T-cell (primary cell): ENCODE measurements at regions not wholly inside any gene's neighbourhood (a gene's known extent, or its start where the extent isn't known, plus 50 kb on each side); places are given as distances from the start of the nearest gene placed in this dataset.

ENCODE experiments used
- ATAC-seq, 4 experiments: fragments of 200-7000 bp in 3 of 4; fragments of 150-1000 bp in 1 of 4; cut with Tn5 transposase; replicated peaks in 1 of 4; 1 replicate in 3 of 4; 2 replicates in 1 of 4; pipeline ENCODE4 v1.10.0; 2021; ENCODE audit warnings: moderate library complexity in 3 of 4, mild to moderate bottlenecking in 2 of 4, moderate number of reproducible peaks in 1 of 4
- CTCF ChIA-PET, 2 donors: fragments of 300-600 bp; sonication (Branson Sonifier 250); formaldehyde crosslinking; loops; one replicate each; lab custom pipeline; 2022; ENCODE audit warnings: antibody characterized with exemption in 2 of 2; lab: Charles Lee
- POLR2A ChIA-PET, 2 donors: fragments of 300-600 bp; sonication (Branson Sonifier 250); formaldehyde crosslinking; loops; one replicate each; lab custom pipeline; 2022; ENCODE audit warnings: antibody characterized with exemption in 2 of 2; lab: Charles Lee
- DNase-seq, 35 experiments: peaks; one replicate each; pipeline versions ENCODE4 v3.0.0 to v3.0.0-alpha.2; 2013 to 2023
- H3K27ac ChIP-seq: one replicate; pipeline ENCODE4 v1.5.1; 2013; ENCODE audit warnings: low read length
- H3K27me3 ChIP-seq, 2 experiments: replicated peaks in 1 of 2; 1 replicate in 1 of 2; 2 replicates in 1 of 2; pipeline versions ENCODE4 v1.6.1 to v1.7.0; 2013; ENCODE audit warnings: low read length in 1 of 2, mixed read lengths in 1 of 2; ENCODE audit not compliant: control insufficient read depth in 2 of 2, insufficient read depth in 2 of 2; ENCODE audit errors: extremely low read depth in 1 of 2
- H3K36me3 ChIP-seq, 2 donors: 1 replicate in 1 of 2; 2 replicates in 1 of 2; pipeline versions ENCODE4 v1.6.1 to v1.7.0; 2013; ENCODE audit warnings: low read length in 1 of 2; ENCODE audit not compliant: control insufficient read depth in 2 of 2, insufficient read depth in 1 of 2; ENCODE audit errors: extremely low read depth in 1 of 2
- H3K4me1 ChIP-seq, 2 experiments: 1 replicate in 1 of 2; 2 replicates in 1 of 2; pipeline versions ENCODE4 v1.6.1 to v1.7.0; 2013; ENCODE audit warnings: low read length in 2 of 2, mixed read lengths in 1 of 2; ENCODE audit not compliant: insufficient read depth in 2 of 2, control insufficient read depth in 1 of 2; ENCODE audit errors: extremely low read depth in 1 of 2
- H3K4me3 ChIP-seq, 2 donors: 1 replicate in 1 of 2; 2 replicates in 1 of 2; pipeline versions ENCODE4 v1.5.1 to v1.7.0; 2013; ENCODE audit warnings: mild to moderate bottlenecking in 2 of 2, low read length in 1 of 2, moderate library complexity in 1 of 2; ENCODE audit not compliant: control insufficient read depth in 1 of 2; ENCODE audit errors: extremely low read depth in 1 of 2
- H3K9me3 ChIP-seq: 2 replicates; pipeline ENCODE4 v1.7.0; 2013
- H3K27ac Mint-ChIP-seq, 2 donors: one replicate each; pipeline ENCODE4 v1.8.0; 2020 to 2021; ENCODE audit warnings: mild to moderate bottlenecking in 2 of 2, mixed read lengths in 2 of 2
- H3K27me3 Mint-ChIP-seq, 2 donors: one replicate each; pipeline ENCODE4 v1.8.0; 2021 to 2022; ENCODE audit warnings: mixed read lengths in 2 of 2
- H3K36me3 Mint-ChIP-seq: one replicate; pipeline ENCODE4 v1.8.0; 2021; ENCODE audit warnings: mixed read lengths
- H3K4me1 Mint-ChIP-seq, 3 donors: one replicate each; pipeline ENCODE4 v1.8.0; 2020 to 2022; ENCODE audit warnings: mixed read lengths in 3 of 3, mild to moderate bottlenecking in 1 of 3
- H3K4me3 Mint-ChIP-seq, 3 donors: one replicate each; pipeline ENCODE4 v1.8.0; 2020 to 2022; ENCODE audit warnings: mild to moderate bottlenecking in 3 of 3, mixed read lengths in 3 of 3, moderate library complexity in 3 of 3
- H3K9me3 Mint-ChIP-seq, 3 donors: one replicate each; pipeline ENCODE4 v1.8.0; 2020 to 2022; ENCODE audit warnings: mixed read lengths in 3 of 3
- WGBS: methylation state at CpG from one replicate; pipeline ENCODE4 v1.1.5; 2013; ENCODE audit warnings: missing lambda C conversion rate; ENCODE audit not compliant: insufficient coverage; 5-methylcytosine and 5-hydroxymethylcytosine counted together

DNA sequence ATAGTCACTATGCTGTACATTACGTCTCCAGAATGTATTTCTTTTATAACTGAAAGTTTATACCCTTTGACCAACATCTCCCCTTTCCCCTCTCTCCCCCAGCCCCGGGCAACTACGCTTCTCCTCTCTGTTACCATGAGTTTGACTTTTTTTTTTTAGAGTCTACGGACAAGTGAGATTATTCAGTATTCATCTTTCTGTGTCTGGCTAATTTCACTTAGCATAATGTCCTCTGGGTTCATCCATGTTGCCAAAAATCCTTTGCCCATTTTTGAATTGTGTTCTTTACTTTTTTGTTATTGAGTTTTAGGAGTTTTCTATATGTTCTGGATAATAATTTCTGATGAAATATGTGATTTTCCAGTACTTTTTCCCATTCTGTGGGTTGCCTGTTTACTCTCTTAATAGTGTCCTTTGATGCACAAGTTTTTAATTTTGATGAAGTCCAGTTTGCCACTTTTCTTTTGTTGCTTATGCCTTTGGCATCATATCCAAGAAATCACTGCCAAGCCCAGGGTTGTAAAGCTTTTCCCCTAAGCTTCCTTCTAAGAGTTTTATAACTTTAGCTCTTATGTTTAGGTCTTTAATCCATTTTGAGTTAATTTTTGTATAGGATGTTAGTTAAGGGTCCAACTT is 126.7 kb upstream of the NSMCE3 start:
- Mint-ChIP-seq H3K27ac (no peak overlapping the region), H3K4me1 (no peaks in the 10 kb centered on the region), H3K4me3 (no peak overlapping the region), H3K36me3 (no peaks in the 10 kb centered on the region), H3K27me3 (peaks cover 4 to 18% of the 10 kb centered on the region in 2 donors), H3K9me3 (peaks cover 0 to 6% (median 5%) of the 10 kb centered on the region in 3 donors)
- Histone ChIP-seq H3K9me3 (no peaks in the 10 kb centered on the region), H3K4me3 (no peak overlapping the region), H3K36me3 (no peaks in the 10 kb centered on the region), H3K4me1 (no peaks in the 10 kb centered on the region), H3K27ac (no peak overlapping the region), H3K27me3 (peaks cover 0 to 7% of the 10 kb centered on the region in 2 experiments)
- WGBS, result no CpG with 5 or more reads among the region's 4 CpGs
- ATAC-seq (no peak), DNase-seq (no peak)
- CTCF ChIA-PET, result no interaction called here
- POLR2A ChIA-PET, result no interaction called here

DNA sequence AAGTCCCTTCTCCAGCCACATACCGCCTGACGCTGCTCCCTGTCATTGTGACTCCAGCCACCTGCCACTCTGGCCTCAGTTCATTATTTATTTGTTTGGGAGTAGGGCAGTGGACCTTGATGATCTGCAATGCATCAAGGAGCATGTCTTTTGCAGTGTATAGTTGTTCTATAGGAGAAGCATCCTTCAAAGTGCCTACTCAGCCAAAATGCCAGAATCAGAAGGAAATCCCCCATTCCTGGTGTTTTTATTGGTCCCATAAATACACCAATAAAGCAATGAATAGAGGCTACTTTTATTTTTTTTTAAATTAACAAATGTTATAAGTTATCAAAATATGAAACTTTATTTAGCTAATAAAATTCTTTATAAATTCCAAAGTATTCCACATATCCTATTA is 123.8 kb upstream of the NSMCE3 start:
- CTCF ChIA-PET, result no interaction called here
- no peak for DNase-seq
- H3K36me3 Mint-ChIP-seq, result no peaks in the 10 kb centered on the region

DNA sequence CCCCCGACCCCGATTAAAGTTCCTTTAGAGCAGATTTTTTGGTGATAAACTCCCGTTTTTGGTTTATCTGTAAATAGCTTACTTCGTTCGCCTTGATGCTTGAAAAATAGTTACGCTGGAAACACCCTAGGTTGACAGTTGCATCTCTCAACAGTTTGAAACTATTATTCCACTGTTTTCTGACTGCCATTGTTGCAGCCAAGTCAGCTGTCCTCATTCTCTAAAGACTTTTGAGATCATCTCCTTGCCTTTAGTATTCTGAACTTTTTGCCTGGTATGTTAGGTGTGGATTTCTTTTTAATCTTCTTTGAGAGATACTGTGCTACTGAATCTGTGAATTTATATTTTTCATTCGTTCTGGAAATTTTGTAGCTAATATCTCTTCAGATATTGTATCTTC is 122.7 kb upstream of the NSMCE3 start:
- ATAC-seq, result no peak
- Mint-ChIP-seq H3K27me3 (peaks cover 0 to 4% of the 10 kb centered on the region in 2 donors), H3K36me3 (no peaks in the 10 kb centered on the region), H3K4me1 (no peaks in the 10 kb centered on the region), H3K27ac (no peak overlapping the region), H3K9me3 (peaks cover 0 to 6% (median 5%) of the 10 kb centered on the region in 3 donors), H3K4me3 (no peak overlapping the region)
- no peaks in the 10 kb centered on the region for H3K4me1 ChIP-seq
- ChIA-PET POLR2A (no interaction called here), CTCF (interaction anchor here in 1 of 2 donors (0.5 kb wide), 1 partner anchor 11 kb away, joined by 3 read pairs; no protein-coding TSS in a partner anchor)
- peaks cover 0 to 6% of the 10 kb centered on the region in 2 experiments for H3K27me3 ChIP-seq
- no peak overlapping the region for H3K4me3 ChIP-seq
- DNase-seq, result no peak
- WGBS, result no CpG with 5 or more reads among the region's 7 CpGs
- H3K36me3 ChIP-seq, result no peaks in the 10 kb centered on the region
- no peak overlapping the region for H3K27ac ChIP-seq
- H3K9me3 ChIP-seq, result no peaks in the 10 kb centered on the region

More for the DNA sequence above, 123.8 kb upstream of the NSMCE3 start:
- no peak overlapping the region for H3K27ac Mint-ChIP-seq
- H3K4me3 ChIP-seq, result no peak overlapping the region
- H3K4me3 Mint-ChIP-seq, result no peak overlapping the region
- ATAC-seq, result no peak
- no peaks in the 10 kb centered on the region for H3K4me1 Mint-ChIP-seq
- WGBS, result no CpG with 5 or more reads among the region's 2 CpGs
- peaks cover 0 to 6% (median 5%) of the 10 kb centered on the region in 3 donors for H3K9me3 Mint-ChIP-seq
- H3K27ac ChIP-seq, result no peak overlapping the region
- POLR2A ChIA-PET, result no interaction called here
- peaks cover 4 to 8% of the 10 kb centered on the region in 2 donors for H3K27me3 Mint-ChIP-seq
- no peaks in the 10 kb centered on the region for H3K9me3 ChIP-seq
- H3K36me3 ChIP-seq, result no peaks in the 10 kb centered on the region
- no peaks in the 10 kb centered on the region for H3K4me1 ChIP-seq
- peaks cover 0 to 6% of the 10 kb centered on the region in 2 experiments for H3K27me3 ChIP-seq

DNA sequence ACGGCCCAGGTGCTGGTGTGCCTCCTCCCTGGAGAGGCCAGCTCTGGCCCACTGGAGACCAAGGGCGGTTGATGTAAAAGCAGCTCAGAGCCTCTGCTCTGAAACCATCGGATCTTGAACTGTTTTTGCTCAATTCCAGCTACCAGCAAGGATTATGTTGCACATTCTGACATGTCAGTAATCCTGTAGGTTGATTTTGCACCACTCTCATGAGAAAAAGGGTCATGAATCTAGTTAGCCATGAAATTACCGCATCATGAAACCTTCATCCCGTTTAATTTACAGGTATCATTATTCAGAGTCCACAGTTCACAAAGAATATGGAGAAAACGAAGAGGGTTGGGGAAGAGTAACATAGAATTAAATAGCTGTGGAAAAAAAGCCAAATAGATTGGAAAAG is 120.4 kb upstream of the NSMCE3 start:
- ChIA-PET POLR2A (interaction anchor here in 1 of 2 donors (0.5 kb wide), 1 partner anchor 375 kb away, joined by 6 read pairs; no protein-coding TSS in a partner anchor), CTCF (interaction anchor here in 1 of 2 donors (0.6 kb wide), 1 partner anchor 27 kb away, joined by 3 read pairs; no protein-coding TSS in a partner anchor)
- no peaks in the 10 kb centered on the region for H3K36me3 Mint-ChIP-seq
- no peak for ATAC-seq
- no peak for DNase-seq
- no peaks in the 10 kb centered on the region for H3K36me3 ChIP-seq
- no peak overlapping the region for H3K4me3 Mint-ChIP-seq
- H3K27me3 ChIP-seq, result peaks cover 0 to 9% of the 10 kb centered on the region in 2 experiments
- H3K4me1 Mint-ChIP-seq, result no peaks in the 10 kb centered on the region
- H3K4me3 ChIP-seq, result no peak overlapping the region
- H3K27ac ChIP-seq, result no peak overlapping the region
- peaks cover under 1 to 13% of the 10 kb centered on the region in 2 donors for H3K27me3 Mint-ChIP-seq
- H3K4me1 ChIP-seq, result no peaks in the 10 kb centered on the region
- H3K9me3 ChIP-seq, result no peaks in the 10 kb centered on the region
- whole genome bisulfite sequencing, result 75% methylated on average over 4 of the region's 6 CpGs
- H3K9me3 Mint-ChIP-seq, result peaks cover 0 to 6% (median 5%) of the 10 kb centered on the region in 3 donors
- H3K27ac Mint-ChIP-seq, result no peak overlapping the region

DNA sequence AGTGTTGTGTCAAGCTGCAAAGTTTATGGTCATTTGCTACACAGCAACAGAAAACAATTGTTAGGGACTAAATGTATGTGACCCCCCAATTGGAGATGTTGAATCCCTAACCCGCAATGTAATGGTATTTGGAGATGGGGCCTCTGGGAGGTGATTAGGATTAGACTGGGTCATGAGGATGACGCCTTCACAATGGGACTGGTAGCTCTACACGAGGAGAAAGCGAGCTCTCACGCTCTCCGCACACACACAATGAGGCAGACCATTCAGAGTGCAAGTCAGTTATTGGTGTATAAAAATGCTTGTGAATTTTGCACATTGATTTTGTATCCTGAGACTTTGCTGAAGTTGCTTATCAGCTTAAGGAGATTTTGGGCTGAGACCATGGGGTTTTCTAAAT is 116.9 kb upstream of the NSMCE3 start:
- Histone ChIP-seq H3K27ac (no peak overlapping the region), H3K27me3 (peaks cover 0 to 28% of the 10 kb centered on the region in 2 experiments), H3K4me1 (no peaks in the 10 kb centered on the region), H3K9me3 (no peaks in the 10 kb centered on the region), H3K4me3 (no peak overlapping the region), H3K36me3 (no peaks in the 10 kb centered on the region)
- H3K27me3 Mint-ChIP-seq, result peaks cover 11 to 24% of the 10 kb centered on the region in 2 donors
- ChIA-PET POLR2A (no interaction called here), CTCF (no interaction called here)
- ATAC-seq (no peak), DNase-seq (no peak)
- 67% methylated on average over 2 of the region's 6 CpGs for WGBS
- H3K36me3 Mint-ChIP-seq, result no peaks in the 10 kb centered on the region
- H3K4me1 Mint-ChIP-seq, result no peaks in the 10 kb centered on the region
- H3K27ac Mint-ChIP-seq, result no peak overlapping the region
- no peaks in the 10 kb centered on the region for H3K9me3 Mint-ChIP-seq
- H3K4me3 Mint-ChIP-seq, result no peak overlapping the region

DNA sequence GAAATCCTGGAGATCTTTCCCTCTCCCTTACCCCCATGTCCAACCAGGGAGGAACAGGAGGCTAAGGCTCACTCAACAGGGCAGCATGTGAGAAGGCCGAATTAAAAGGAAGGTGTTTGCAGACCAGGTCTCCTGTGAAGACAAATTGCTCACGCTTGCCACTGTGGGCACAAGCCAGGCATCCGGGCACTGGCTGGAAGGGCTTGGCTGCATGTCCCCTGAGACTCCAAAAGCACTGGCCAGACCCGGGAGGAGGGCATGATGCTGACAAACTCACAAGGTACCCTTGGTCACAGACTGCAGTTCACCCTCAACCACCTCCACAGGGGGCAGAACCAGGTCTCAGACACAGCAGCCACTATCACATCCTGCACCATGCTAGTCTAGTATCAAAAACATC is 113.7 kb upstream of the NSMCE3 start:
- Histone ChIP-seq H3K4me1 (no peaks in the 10 kb centered on the region), H3K27me3 (peaks cover 0 to 32% of the 10 kb centered on the region in 2 experiments), H3K9me3 (no peaks in the 10 kb centered on the region), H3K36me3 (no peaks in the 10 kb centered on the region), H3K4me3 (no peak overlapping the region), H3K27ac (no peak overlapping the region)
- Mint-ChIP-seq H3K4me1 (no peaks in the 10 kb centered on the region), H3K27ac (no peak overlapping the region), H3K4me3 (no peak overlapping the region), H3K9me3 (no peaks in the 10 kb centered on the region), H3K27me3 (peaks cover 11 to 24% of the 10 kb centered on the region in 2 donors), H3K36me3 (no peaks in the 10 kb centered on the region)
- POLR2A ChIA-PET, result no interaction called here
- CTCF ChIA-PET, result no interaction called here
- WGBS, result 83% methylated on average over 4 of the region's 4 CpGs
- no peak for DNase-seq
- no peak for ATAC-seq
